H1 (cell line): ENCODE measurements at regions not wholly inside any gene's neighbourhood (a gene's known extent, or its start where the extent isn't known, plus 50 kb on each side); places are given as distances from the start of the nearest gene placed in this dataset.
"Not testable (repeated sequence)": the region's sequence is repeated elsewhere in the genome, so short reads cannot be mapped to it uniquely, and the experiment has no call there.

Experiments
- CBX5 ChIP-seq: fragments of 300-800, 300-1000 bp; sonication (generic); IDR thresholded peaks from 2 replicates; pipeline ENCODE4 v1.7.1; 2016; ENCODE audit warnings: antibody characterized with exemption, low read length, low read depth
- EP300 ChIP-seq, 2 experiments: IDR thresholded peaks; 1 replicate in 1 of 2; 2 replicates in 1 of 2; pipeline ENCODE4 v1.6.1; 2011 to 2012; ENCODE audit warnings: low read depth in 2 of 2, low read length in 2 of 2, mild to moderate bottlenecking in 2 of 2, borderline replicate concordance in 1 of 2, inconsistent platforms in 1 of 2, moderate library complexity in 1 of 2
- JUND ChIP-seq: IDR thresholded peaks from 2 replicates; pipeline ENCODE4 v1.6.1; 2011; ENCODE audit warnings: mild to moderate bottlenecking, improper control_type of control experiment, low read length
- POLR2A ChIP-seq, 2 experiments: IDR thresholded peaks; 1 replicate in 1 of 2; 2 replicates in 1 of 2; pipeline ENCODE4 v1.6.1; 2011; ENCODE audit warnings: low read depth in 2 of 2, low read length in 2 of 2, mild to moderate bottlenecking in 2 of 2; ENCODE audit errors: control extremely low read depth in 1 of 2
- POU5F1 ChIP-seq: IDR thresholded peaks from 2 replicates; pipeline ENCODE4 v1.6.1; 2011; ENCODE audit warnings: low read depth, mild to moderate bottlenecking, low read length, moderate library complexity
- SP1 ChIP-seq: IDR thresholded peaks from 2 replicates; pipeline ENCODE4 v1.6.1; 2011; ENCODE audit warnings: low read depth, low read length
- TF ChIP-seq, protein P1 (sequence below), 3 experiments: IDR thresholded peaks; 1 replicate in 2 of 3; 2 replicates in 1 of 3; pipeline versions ENCODE4 v1.5.1 to v1.6.1; 2011; ENCODE audit warnings: low read length in 3 of 3, mild to moderate bottlenecking in 3 of 3, inconsistent platforms in 2 of 3, low read depth in 1 of 3, moderate library complexity in 1 of 3; ENCODE audit not compliant: insufficient read depth in 1 of 3; ENCODE audit errors: control extremely low read depth in 1 of 3

DNA sequence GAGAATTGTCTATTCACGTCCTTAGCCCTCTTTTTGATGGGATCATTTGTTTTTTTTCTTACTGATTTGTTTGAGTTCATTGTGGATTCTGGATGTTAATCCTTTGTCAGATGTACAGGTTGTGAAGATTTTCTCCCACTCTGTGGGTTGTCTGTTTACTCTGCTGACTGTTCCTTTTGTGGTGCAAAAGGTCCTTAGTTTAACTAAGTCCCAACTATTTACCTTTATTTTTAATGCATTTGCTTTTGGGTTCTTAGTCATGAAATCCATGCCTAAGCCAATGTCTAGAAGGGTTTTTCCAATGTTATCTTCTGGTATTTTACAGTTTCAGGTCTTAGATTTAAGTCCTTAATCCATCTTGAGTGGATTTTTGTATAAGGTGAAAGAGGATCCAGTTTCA, 336.3 kb downstream of the TFAP2B start:
- TF ChIP-seq SP1; CBX5; POU5F1; POLR2A (IDR thresholded peaks at IDR 0.05; ENCODE audit: control extremely low read depth in 1 of 2, low read depth in 2 of 2, low read length in 2 of 2); EP300 (IDR thresholded peaks at IDR 0.05; ENCODE audit: borderline replicate concordance in 1 of 2, low read depth in 2 of 2, low read length in 2 of 2); JUND: not testable (repeated sequence)
- TF ChIP-seq, protein P1, sequence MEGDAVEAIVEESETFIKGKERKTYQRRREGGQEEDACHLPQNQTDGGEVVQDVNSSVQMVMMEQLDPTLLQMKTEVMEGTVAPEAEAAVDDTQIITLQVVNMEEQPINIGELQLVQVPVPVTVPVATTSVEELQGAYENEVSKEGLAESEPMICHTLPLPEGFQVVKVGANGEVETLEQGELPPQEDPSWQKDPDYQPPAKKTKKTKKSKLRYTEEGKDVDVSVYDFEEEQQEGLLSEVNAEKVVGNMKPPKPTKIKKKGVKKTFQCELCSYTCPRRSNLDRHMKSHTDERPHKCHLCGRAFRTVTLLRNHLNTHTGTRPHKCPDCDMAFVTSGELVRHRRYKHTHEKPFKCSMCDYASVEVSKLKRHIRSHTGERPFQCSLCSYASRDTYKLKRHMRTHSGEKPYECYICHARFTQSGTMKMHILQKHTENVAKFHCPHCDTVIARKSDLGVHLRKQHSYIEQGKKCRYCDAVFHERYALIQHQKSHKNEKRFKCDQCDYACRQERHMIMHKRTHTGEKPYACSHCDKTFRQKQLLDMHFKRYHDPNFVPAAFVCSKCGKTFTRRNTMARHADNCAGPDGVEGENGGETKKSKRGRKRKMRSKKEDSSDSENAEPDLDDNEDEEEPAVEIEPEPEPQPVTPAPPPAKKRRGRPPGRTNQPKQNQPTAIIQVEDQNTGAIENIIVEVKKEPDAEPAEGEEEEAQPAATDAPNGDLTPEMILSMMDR (IDR thresholded peaks at IDR 0.05; ENCODE audit: control extremely low read depth in 1 of 3, insufficient read depth in 1 of 3, low read depth in 1 of 3, low read length in 3 of 3) = not testable (repeated sequence)
